Activated CD4-positive, alpha-beta memory T cell treated with anti-CD3 and anti-CD28 coated beads, Interleukin-2, amount 10 ng/mL, durations not matched to agents 7 days and 5 days (primary cell): ENCODE measurements at regions not wholly inside any gene's neighbourhood (a gene's known extent, or its start where the extent isn't known, plus 50 kb on each side); places are given as distances from the start of the nearest gene placed in this dataset.

Experiments used
- CTCF ChIA-PET: fragments of 350-600 bp; sonication (Branson Sonifier 250); formaldehyde crosslinking; loops from one replicate; lab custom pipeline; 2021; ENCODE audit warnings: antibody characterized with exemption, inconsistent platforms; lab: Charles Lee
- POLR2A ChIA-PET: fragments of 350-600 bp; sonication (Branson Sonifier 250); formaldehyde crosslinking; loops from one replicate; lab custom pipeline; 2021; ENCODE audit warnings: antibody characterized with exemption; lab: Charles Lee
- DNase-seq: peaks from one replicate; pipeline ENCODE4 v3.0.0-alpha.2; 2020
- H3K27ac Mint-ChIP-seq: one replicate; pipeline ENCODE4 v1.8.0; 2021; ENCODE audit warnings: mild to moderate bottlenecking, mixed read lengths
- H3K27me3 Mint-ChIP-seq: one replicate; pipeline ENCODE4 v1.8.0; 2021; ENCODE audit warnings: mixed read lengths
- H3K36me3 Mint-ChIP-seq: one replicate; pipeline ENCODE4 v1.8.0; 2021; ENCODE audit warnings: low read depth, mixed read lengths
- H3K4me1 Mint-ChIP-seq: one replicate; pipeline ENCODE4 v1.8.0; 2021; ENCODE audit warnings: mixed read lengths
- H3K4me3 Mint-ChIP-seq: one replicate; pipeline ENCODE4 v1.8.0; 2021; ENCODE audit warnings: mild to moderate bottlenecking, mixed read lengths
- H3K9me3 Mint-ChIP-seq: one replicate; pipeline ENCODE4 v1.8.0; 2021; ENCODE audit warnings: mixed read lengths

GRCh38 chr4:119695216-119695615, 66.6 kb upstream of the PDE5A start:
- Mint-ChIP-seq H3K9me3 (peaks cover 3% of the 10 kb centered on the region), H3K27ac (no peak overlapping the region), H3K36me3 (no peaks in the 10 kb centered on the region), H3K4me1 (no peaks in the 10 kb centered on the region), H3K4me3 (no peak overlapping the region), H3K27me3 (peaks cover 4% of the 10 kb centered on the region)
- POLR2A ChIA-PET, result interaction anchor here (0.7 kb wide), 1 partner anchor 765 kb away, joined by 4 read pairs; no protein-coding TSS in a partner anchor
- CTCF ChIA-PET, result no interaction called here
- DNase-seq, result no peak

- no peak for DNase-seq
- POLR2A ChIA-PET, result no interaction called here
- peaks cover 3% of the 10 kb centered on the region for H3K9me3 Mint-ChIP-seq
- CTCF ChIA-PET, result no interaction called here
- H3K4me3 Mint-ChIP-seq, result no peak overlapping the region
- no peak overlapping the region for H3K27ac Mint-ChIP-seq
- H3K4me1 Mint-ChIP-seq, result no peaks in the 10 kb centered on the region
- no peaks in the 10 kb centered on the region for H3K36me3 Mint-ChIP-seq
- H3K27me3 Mint-ChIP-seq, result peaks cover 4% of the 10 kb centered on the region
Observed at GRCh38 chr4:119693126-119693525, 64.5 kb upstream of the PDE5A start.

GRCh38 chr4:119692001-119692400, 63.4 kb upstream of the PDE5A start:
- Mint-ChIP-seq H3K4me3 (no peak overlapping the region), H3K9me3 (peaks cover 3% of the 10 kb centered on the region), H3K36me3 (no peaks in the 10 kb centered on the region), H3K27me3 (peaks cover 4% of the 10 kb centered on the region), H3K4me1 (no peaks in the 10 kb centered on the region), H3K27ac (no peak overlapping the region)
- POLR2A ChIA-PET, result no interaction called here
- DNase-seq, result no peak
- CTCF ChIA-PET, result interaction anchor here (0.6 kb wide), 1 partner anchor 265 kb away, joined by 3 read pairs; no protein-coding TSS in a partner anchor

GRCh38 chr4:119690871-119691270, 62.3 kb upstream of the PDE5A start:
- ChIA-PET CTCF (no interaction called here), POLR2A (no interaction called here)
- Mint-ChIP-seq H3K4me1 (no peaks in the 10 kb centered on the region), H3K27me3 (peaks cover 4% of the 10 kb centered on the region), H3K36me3 (no peaks in the 10 kb centered on the region), H3K4me3 (no peak overlapping the region), H3K27ac (no peak overlapping the region), H3K9me3 (peaks cover 3% of the 10 kb centered on the region)
- no peak for DNase-seq

- no peak for DNase-seq
- CTCF ChIA-PET, result no interaction called here
- Mint-ChIP-seq H3K9me3 (peaks cover 3% of the 10 kb centered on the region), H3K4me1 (no peaks in the 10 kb centered on the region), H3K27ac (no peak overlapping the region), H3K4me3 (no peak overlapping the region), H3K36me3 (no peaks in the 10 kb centered on the region), H3K27me3 (peaks cover 6% of the 10 kb centered on the region)
- POLR2A ChIA-PET, result no interaction called here
Observed at GRCh38 chr4:119688446-119688845, 59.8 kb upstream of the PDE5A start.

- H3K4me1 Mint-ChIP-seq, result no peaks in the 10 kb centered on the region
- ChIA-PET POLR2A (no interaction called here), CTCF (no interaction called here)
- H3K9me3 Mint-ChIP-seq, result no peaks in the 10 kb centered on the region
- no peak overlapping the region for H3K27ac Mint-ChIP-seq
- H3K4me3 Mint-ChIP-seq, result no peak overlapping the region
- peaks cover 2% of the 10 kb centered on the region for H3K27me3 Mint-ChIP-seq
- no peaks in the 10 kb centered on the region for H3K36me3 Mint-ChIP-seq
- no peak for DNase-seq
Observed at GRCh38 chr4:119684463-119684862, 55.9 kb upstream of the PDE5A start.

GRCh38 chr4:119683518-119683917, 54.9 kb upstream of the PDE5A start:
- H3K27me3 Mint-ChIP-seq, result peaks cover 2% of the 10 kb centered on the region
- H3K9me3 Mint-ChIP-seq, result no peaks in the 10 kb centered on the region
- ChIA-PET POLR2A (no interaction called here), CTCF (no interaction called here)
- H3K36me3 Mint-ChIP-seq, result no peaks in the 10 kb centered on the region
- H3K4me1 Mint-ChIP-seq, result no peaks in the 10 kb centered on the region
- H3K4me3 Mint-ChIP-seq, result no peak overlapping the region
- no peak overlapping the region for H3K27ac Mint-ChIP-seq
- no peak for DNase-seq

- H3K9me3 Mint-ChIP-seq, result no peaks in the 10 kb centered on the region
- peaks cover 2% of the 10 kb centered on the region for H3K27me3 Mint-ChIP-seq
- no peaks in the 10 kb centered on the region for H3K4me1 Mint-ChIP-seq
- ChIA-PET POLR2A (no interaction called here), CTCF (no interaction called here)
- no peak for DNase-seq
- H3K4me3 Mint-ChIP-seq, result no peak overlapping the region
- H3K36me3 Mint-ChIP-seq, result no peaks in the 10 kb centered on the region
- no peak overlapping the region for H3K27ac Mint-ChIP-seq
Observed at GRCh38 chr4:119682099-119682498, 53.5 kb upstream of the PDE5A start.

- DNase-seq, result no peak
- Mint-ChIP-seq H3K4me1 (no peaks in the 10 kb centered on the region), H3K36me3 (no peaks in the 10 kb centered on the region), H3K4me3 (no peak overlapping the region), H3K9me3 (no peaks in the 10 kb centered on the region), H3K27me3 (peaks cover 2% of the 10 kb centered on the region), H3K27ac (no peak overlapping the region)
- POLR2A ChIA-PET, result no interaction called here
- CTCF ChIA-PET, result interaction anchor here (0.9 to 1.0 kb wide), 2 partner anchors 50 to 51 kb away, joined by 3 read pairs; partner anchors contain the start of gene PDE5A
Observed at GRCh38 chr4:119679251-119679650, 50.6 kb upstream of the PDE5A start.

GRCh38 chr4:119678761-119679160, 50.2 kb upstream of the PDE5A start:
- DNase-seq, result no peak
- Mint-ChIP-seq H3K4me1 (no peaks in the 10 kb centered on the region), H3K9me3 (no peaks in the 10 kb centered on the region)

More at GRCh38 chr4:119678761-119679160, 50.2 kb upstream of the PDE5A start:
- Mint-ChIP-seq H3K27ac (no peak overlapping the region), H3K4me3 (no peak overlapping the region), H3K36me3 (no peaks in the 10 kb centered on the region), H3K27me3 (peaks cover 1% of the 10 kb centered on the region)
- ChIA-PET POLR2A (no interaction called here), CTCF (interaction anchor here (1.0 kb wide), 1 partner anchor 50 kb away, joined by 3 read pairs; the partner anchor contains the start of gene PDE5A)
